HUES48 (cell line): ENCODE measurements at regions not wholly inside any gene's neighbourhood (a gene's known extent, or its start where the extent isn't known, plus 50 kb on each side); places are given as distances from the start of the nearest gene placed in this dataset.
"Not testable (repeated sequence)": the region's sequence is repeated elsewhere in the genome, so short reads cannot be mapped to it uniquely, and the experiment has no call there.

Source experiments
- H3K27ac ChIP-seq: one replicate; pipeline ENCODE4 v1.7.0; 2013; ENCODE audit warnings: low read depth, low read length, inconsistent platforms
- H3K27me3 ChIP-seq: 2 replicates; pipeline ENCODE4 v1.6.1; 2013; ENCODE audit warnings: mild to moderate bottlenecking, low read length; ENCODE audit not compliant: control insufficient read depth, insufficient read depth
- H3K36me3 ChIP-seq: 2 replicates; pipeline ENCODE4 v1.6.1; 2013; ENCODE audit warnings: low read length; ENCODE audit not compliant: control insufficient read depth, insufficient read depth
- H3K4me1 ChIP-seq: 2 replicates; pipeline ENCODE4 v1.6.1; 2013; ENCODE audit warnings: mild to moderate bottlenecking, low read length; ENCODE audit not compliant: control insufficient read depth, insufficient read depth
- H3K4me3 ChIP-seq: 2 replicates; pipeline ENCODE4 v1.5.1; 2013; ENCODE audit warnings: mild to moderate bottlenecking, low read depth, low read length
- H3K9ac ChIP-seq: 2 replicates; pipeline ENCODE4 v1.6.1; 2013; ENCODE audit warnings: mild to moderate bottlenecking, low read depth, low read length, moderate library complexity
- H3K9me3 ChIP-seq: 2 replicates; pipeline ENCODE4 v1.6.1; 2013; ENCODE audit warnings: low read length; ENCODE audit not compliant: control insufficient read depth, insufficient read depth

- Histone ChIP-seq H3K27me3 (no peaks in the 10 kb centered on the region), H3K9ac (no peak overlapping the region), H3K4me3 (no peak overlapping the region), H3K4me1 (no peaks in the 10 kb centered on the region), H3K9me3 (peaks cover 7% of the 10 kb centered on the region), H3K27ac (no peak overlapping the region), H3K36me3 (no peaks in the 10 kb centered on the region)
Observed at GRCh38 chr5:108451269-108451668, 69.4 kb upstream of the FBXL17 start.

DNA sequence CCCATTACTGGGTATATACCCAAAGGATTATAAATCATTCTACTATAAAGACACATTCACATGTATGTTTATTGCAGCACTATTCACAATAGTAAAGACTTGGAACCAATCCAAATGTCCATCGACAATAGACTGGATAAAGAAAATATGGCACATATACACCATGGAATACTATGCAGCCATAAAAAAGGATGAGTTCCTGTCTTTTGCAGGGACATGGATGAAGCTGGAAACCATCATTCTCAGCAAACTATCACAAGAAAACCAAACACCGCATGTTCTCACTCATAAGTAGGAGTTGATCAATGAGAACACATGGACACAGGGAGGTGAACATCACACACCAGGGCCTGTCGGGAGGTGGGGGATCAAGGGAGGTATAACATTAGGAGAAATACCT lies 62.2 kb upstream of the FBXL17 start:
- H3K9me3 ChIP-seq, H3K4me1 ChIP-seq, H3K9ac ChIP-seq, H3K27ac ChIP-seq, H3K27me3 ChIP-seq, H3K36me3 ChIP-seq, H3K4me3 ChIP-seq: not testable (repeated sequence)

DNA sequence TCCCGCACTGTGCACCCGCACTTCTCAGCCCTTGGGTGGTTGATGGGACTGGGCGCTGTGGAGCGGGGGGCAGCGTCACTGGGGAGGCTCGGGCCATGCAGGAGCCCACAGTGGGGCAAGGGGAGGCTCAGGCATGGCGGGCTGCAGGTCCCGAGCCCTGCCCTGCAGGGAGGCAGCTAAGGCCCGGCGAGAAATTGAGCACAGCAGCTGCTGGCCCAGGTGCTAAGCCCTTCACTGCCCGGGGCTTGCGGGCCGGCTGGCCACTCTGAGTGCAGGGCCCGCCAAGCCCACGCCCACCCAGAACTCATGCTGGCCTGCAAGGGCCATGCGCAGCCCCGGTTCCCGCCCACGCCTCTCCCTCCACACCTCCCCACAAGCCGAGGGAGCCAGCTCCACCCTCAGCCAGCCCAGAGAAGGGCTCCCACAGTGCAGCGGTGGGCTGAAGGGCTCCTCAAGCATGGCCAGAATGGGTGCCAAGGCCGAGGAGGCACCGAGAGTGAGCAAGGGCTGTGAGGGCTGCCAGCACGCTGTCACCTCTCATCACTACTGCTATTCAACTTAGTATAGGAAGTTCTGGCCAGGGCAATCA lies 60.3 kb upstream of the FBXL17 start:
- not testable (repeated sequence) for H3K9ac ChIP-seq

GRCh38 chr5:108437425-108437824 lies 55.5 kb upstream of the FBXL17 start:
- H3K27ac ChIP-seq, result no peak overlapping the region
- H3K36me3 ChIP-seq, result no peaks in the 10 kb centered on the region
- H3K27me3 ChIP-seq, result no peaks in the 10 kb centered on the region
- H3K4me3 ChIP-seq, result no peak overlapping the region
- H3K4me1 ChIP-seq, result no peaks in the 10 kb centered on the region
- no peaks in the 10 kb centered on the region for H3K9me3 ChIP-seq
- no peak overlapping the region for H3K9ac ChIP-seq

More for the DNA sequence above, 60.3 kb upstream of the FBXL17 start:
- not testable (repeated sequence) for H3K36me3 ChIP-seq, H3K9me3 ChIP-seq, H3K27ac ChIP-seq, H3K4me1 ChIP-seq, H3K4me3 ChIP-seq, H3K27me3 ChIP-seq

DNA sequence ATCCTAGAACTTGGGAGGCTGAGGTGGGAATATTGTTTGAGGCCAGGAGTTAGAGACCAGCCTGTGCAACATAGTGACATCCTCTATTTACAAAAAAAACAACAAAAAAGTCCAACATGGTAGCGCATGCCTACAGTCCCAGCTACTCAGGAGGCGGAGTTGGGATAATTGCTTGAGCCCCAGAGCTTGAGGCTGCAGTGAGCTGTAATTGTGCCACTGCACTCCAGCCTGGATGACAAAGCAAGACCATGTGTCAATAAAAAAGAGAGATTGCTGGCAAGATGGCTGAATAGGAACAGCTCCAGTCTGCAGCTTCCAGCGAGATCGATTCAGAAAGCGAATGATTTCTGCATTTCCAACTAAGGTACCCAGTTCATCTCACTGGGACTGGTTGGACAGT lies 54.8 kb upstream of the FBXL17 start:
- Histone ChIP-seq H3K27ac (no peak overlapping the region), H3K36me3 (no peaks in the 10 kb centered on the region), H3K27me3 (no peaks in the 10 kb centered on the region), H3K4me1 (no peaks in the 10 kb centered on the region), H3K9ac (no peak overlapping the region), H3K9me3 (no peaks in the 10 kb centered on the region), H3K4me3 (no peak overlapping the region)

GRCh38 chr5:108433600-108433999 lies 51.7 kb upstream of the FBXL17 start:
- Histone ChIP-seq H3K27me3 (no peaks in the 10 kb centered on the region), H3K36me3 (no peaks in the 10 kb centered on the region), H3K27ac (no peak overlapping the region), H3K9me3 (no peaks in the 10 kb centered on the region), H3K4me3 (no peak overlapping the region), H3K9ac (no peak overlapping the region), H3K4me1 (no peaks in the 10 kb centered on the region)

DNA sequence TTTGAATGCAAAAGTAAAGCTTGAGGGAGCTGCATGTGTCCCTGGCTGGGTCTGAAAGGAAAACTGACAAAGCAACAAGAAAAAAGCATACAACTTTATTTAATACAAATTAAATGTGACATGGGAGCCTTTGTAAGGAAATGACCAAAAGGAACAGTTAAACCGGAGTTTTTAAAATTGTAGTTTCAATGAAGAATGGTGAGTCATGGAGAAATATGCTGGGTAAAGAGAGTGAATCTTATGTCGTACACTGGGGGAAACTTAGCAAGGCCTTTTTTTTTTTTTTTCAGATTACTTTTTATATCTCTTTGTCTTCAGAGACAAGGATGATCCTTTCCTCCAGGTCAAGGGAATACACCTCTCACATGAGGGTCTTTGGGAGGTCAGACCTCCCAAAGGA lies 50.1 kb upstream of the FBXL17 start:
- Histone ChIP-seq H3K9me3 (no peaks in the 10 kb centered on the region), H3K27me3 (no peaks in the 10 kb centered on the region), H3K27ac (no peak overlapping the region), H3K4me3 (no peak overlapping the region), H3K4me1 (no peaks in the 10 kb centered on the region), H3K9ac (no peak overlapping the region), H3K36me3 (no peaks in the 10 kb centered on the region)
